ENCODE measurements at regions not wholly inside any gene's neighbourhood (a gene's known extent, or its start where the extent isn't known, plus 50 kb on each side); places are given as distances from the start of the nearest gene placed in this dataset.
A peak's percentile ranks its signal among the peaks of the same experiment; 100 is the strongest.

DNA sequence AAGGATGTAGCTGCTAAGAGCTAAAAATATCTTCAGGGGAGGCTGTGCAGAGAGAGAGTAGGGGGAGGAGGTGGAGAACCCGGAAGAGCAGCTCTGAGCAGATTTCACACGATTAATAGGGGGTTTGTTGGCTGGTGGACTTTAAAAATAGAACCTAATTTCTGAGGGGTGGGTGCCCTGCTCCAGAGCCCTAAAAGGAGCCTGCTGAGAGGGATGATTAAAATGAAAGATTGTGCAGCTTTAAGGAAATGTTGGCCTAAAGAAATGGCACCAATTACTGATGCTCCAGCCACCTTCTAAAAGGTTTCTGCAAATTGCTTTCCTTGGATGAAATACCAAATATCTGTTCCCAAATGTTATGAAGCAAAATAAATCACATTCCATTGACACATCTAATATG is 202.8 kb upstream of the BTBD3 start:
- intact Hi-C loops (cut with DNase I): no loop called here
- DNase-seq (no peak), ATAC-seq (no peak)
- TF ChIP-seq, protein P1, sequence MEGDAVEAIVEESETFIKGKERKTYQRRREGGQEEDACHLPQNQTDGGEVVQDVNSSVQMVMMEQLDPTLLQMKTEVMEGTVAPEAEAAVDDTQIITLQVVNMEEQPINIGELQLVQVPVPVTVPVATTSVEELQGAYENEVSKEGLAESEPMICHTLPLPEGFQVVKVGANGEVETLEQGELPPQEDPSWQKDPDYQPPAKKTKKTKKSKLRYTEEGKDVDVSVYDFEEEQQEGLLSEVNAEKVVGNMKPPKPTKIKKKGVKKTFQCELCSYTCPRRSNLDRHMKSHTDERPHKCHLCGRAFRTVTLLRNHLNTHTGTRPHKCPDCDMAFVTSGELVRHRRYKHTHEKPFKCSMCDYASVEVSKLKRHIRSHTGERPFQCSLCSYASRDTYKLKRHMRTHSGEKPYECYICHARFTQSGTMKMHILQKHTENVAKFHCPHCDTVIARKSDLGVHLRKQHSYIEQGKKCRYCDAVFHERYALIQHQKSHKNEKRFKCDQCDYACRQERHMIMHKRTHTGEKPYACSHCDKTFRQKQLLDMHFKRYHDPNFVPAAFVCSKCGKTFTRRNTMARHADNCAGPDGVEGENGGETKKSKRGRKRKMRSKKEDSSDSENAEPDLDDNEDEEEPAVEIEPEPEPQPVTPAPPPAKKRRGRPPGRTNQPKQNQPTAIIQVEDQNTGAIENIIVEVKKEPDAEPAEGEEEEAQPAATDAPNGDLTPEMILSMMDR (IDR thresholded peaks at IDR 0.05): no peak
- Histone ChIP-seq H3K4me1 (no peaks in the 10 kb centered on the region), H3K27ac (no peak overlapping the region), H3K36me3 (no peaks in the 10 kb centered on the region), H3K9me3 (no peaks in the 10 kb centered on the region), H3K4me3 (no peak overlapping the region), H3K27me3 (no peaks in the 10 kb centered on the region)

DNA sequence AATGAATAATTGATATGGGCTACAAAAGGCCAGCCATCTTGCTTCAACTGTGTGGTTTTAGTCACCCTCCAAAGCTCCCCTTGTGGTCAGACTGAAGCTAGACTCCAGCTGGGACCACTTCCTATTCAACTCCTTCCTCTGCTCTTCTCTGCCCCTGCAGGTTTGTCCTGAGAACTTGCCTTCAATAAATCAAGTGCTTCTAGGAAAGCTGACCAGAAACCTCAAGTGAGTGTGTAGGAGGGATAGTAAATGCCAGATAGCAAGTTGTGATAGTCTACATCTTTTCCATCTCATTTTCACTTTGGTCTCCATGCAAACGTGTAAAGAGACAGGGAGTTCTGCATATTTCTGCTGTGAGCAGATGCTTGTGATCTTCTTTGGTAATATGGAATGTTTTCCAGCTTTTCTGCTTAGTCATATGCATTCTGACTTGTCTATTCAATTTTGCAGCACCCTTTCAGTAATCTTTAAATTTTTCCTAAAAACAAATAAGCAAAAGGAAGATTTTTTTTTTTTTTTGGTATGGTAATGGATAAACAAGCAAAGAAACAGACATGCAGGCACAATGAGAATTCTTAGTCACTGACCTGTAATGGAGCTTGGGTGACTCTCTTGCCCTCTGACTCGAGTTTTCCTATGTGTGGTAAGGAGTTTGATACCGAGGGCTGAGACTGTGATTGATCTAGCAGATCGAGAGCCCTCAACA is 201.3 kb upstream of the BTBD3 start:
- no peaks in the 10 kb centered on the region for H3K9me3 ChIP-seq
- H3K4me1 ChIP-seq: no peaks in the 10 kb centered on the region
- intact Hi-C loops (cut with DNase I): no loop called here
- H3K36me3 ChIP-seq: no peaks in the 10 kb centered on the region
- ATAC-seq (peak; percentile 36), DNase-seq (no peak)
- no peaks in the 10 kb centered on the region for H3K27me3 ChIP-seq
- no peak overlapping the region for H3K27ac ChIP-seq
- no peak overlapping the region for H3K4me3 ChIP-seq
- TF ChIP-seq, protein P1 (IDR thresholded peaks at IDR 0.05): no peak

DNA sequence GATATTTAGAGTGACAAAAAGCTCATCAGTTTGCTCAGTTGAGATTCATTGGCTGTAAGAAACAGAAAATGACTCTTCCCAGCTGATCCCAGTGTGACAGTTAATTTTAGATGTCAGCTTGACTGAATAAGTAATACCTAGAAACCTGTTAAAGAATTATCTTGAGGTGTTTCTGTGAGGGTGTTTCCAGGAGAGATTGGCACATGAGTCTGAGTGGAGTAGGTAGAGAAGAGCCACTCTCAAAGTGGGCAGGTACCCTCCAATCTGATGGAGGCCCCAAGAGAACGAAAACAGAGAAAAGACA is 200.8 kb upstream of the BTBD3 start:
- Histone ChIP-seq H3K4me3 (no peak overlapping the region), H3K9me3 (no peaks in the 10 kb centered on the region), H3K36me3 (no peaks in the 10 kb centered on the region), H3K27ac (no peak overlapping the region), H3K4me1 (no peaks in the 10 kb centered on the region), H3K27me3 (no peaks in the 10 kb centered on the region)
- ATAC-seq (no peak), DNase-seq (no peak)
- intact Hi-C loops (cut with DNase I): no loop called here
- TF ChIP-seq, protein P1 (IDR thresholded peaks at IDR 0.05): no peak

DNA sequence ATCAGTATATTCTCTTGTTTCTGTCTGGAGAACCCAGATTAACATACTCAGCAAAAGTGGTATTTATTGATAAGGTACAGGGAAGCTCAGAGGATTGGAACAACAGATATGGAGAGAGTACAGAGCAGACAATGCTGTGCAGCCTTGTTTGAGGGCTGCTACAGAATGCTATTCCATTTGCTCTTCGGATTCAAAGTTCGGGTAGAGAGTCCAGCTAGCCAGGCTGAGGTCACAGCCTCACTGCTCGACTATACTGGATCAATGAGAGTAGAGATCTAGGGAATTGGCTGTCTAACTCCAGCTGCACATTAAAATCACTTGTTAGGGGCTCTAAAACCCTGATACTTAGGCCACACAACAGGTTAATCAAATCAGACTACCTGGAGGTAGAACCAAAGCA is 200.1 kb upstream of the BTBD3 start:
- intact Hi-C loops (cut with DNase I): no loop called here
- Histone ChIP-seq H3K4me3 (no peak overlapping the region), H3K4me1 (no peaks in the 10 kb centered on the region), H3K36me3 (no peaks in the 10 kb centered on the region), H3K9me3 (no peaks in the 10 kb centered on the region), H3K27ac (no peak overlapping the region), H3K27me3 (no peaks in the 10 kb centered on the region)
- TF ChIP-seq, protein P1 (IDR thresholded peaks at IDR 0.05): no peak
- DNase-seq (no peak), ATAC-seq (no peak)

DNA sequence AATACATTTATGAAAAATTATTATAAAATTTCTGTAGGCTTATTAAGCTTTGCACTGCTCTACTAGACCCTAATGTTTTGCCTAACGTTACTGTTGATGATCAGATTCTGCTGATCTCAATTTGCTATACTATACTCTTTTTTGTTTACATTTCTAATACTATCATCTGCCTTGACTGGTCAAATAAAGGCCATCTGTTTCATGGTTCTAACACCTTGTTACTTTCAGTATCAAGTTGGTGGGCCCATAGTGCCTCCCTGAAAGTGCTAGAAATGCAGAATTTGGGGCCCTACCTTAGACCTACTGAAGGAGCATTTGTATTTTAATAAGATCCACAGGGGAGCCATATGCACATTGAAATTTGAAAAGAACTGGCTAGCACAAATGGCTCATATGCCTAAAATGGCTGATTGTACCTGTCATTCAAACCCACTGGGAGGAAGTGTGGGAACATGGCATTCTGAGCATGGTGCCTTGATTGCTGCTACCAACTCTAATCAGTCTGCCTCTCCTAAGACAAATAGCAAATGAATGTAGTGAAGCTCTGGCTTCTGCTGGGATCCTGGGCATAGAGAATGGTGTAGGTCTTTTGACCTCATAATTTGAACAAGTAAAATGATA is 199.1 kb upstream of the BTBD3 start:
- TF ChIP-seq, protein P1 (IDR thresholded peaks at IDR 0.05): no peak
- H3K27me3 ChIP-seq: no peaks in the 10 kb centered on the region
- H3K9me3 ChIP-seq: no peaks in the 10 kb centered on the region
- intact Hi-C loops (cut with DNase I): no loop called here
- DNase-seq (no peak), ATAC-seq (no peak)
- H3K27ac ChIP-seq: no peak overlapping the region
- H3K4me3 ChIP-seq: no peak overlapping the region
- H3K36me3 ChIP-seq: no peaks in the 10 kb centered on the region
- H3K4me1 ChIP-seq: no peaks in the 10 kb centered on the region
